HG02852 (cell line): ENCODE measurements at regions not wholly inside any gene's neighbourhood (a gene's known extent, or its start where the extent isn't known, plus 50 kb on each side); places are given as distances from the start of the nearest gene placed in this dataset.

ENCODE experiments used
- ATAC-seq: cut with Tn5 transposase; IDR thresholded peaks from one replicate; pipeline ENCODE4 v1.9.1; 2021; ENCODE audit warnings: mild to moderate bottlenecking, moderate library complexity; ENCODE audit not compliant: unreplicated experiment

GRCh38 chr6:146886587-146887446 lies 288.0 kb downstream of the ADGB start:
- no peak for ATAC-seq

GRCh38 chr6:146887447-146888077 lies 288.8 kb downstream of the ADGB start:
- no peak for ATAC-seq

GRCh38 chr6:146889303-146889702 lies 290.5 kb downstream of the ADGB start:
- no peak for ATAC-seq

GRCh38 chr6:146890172-146890571 lies 291.4 kb downstream of the ADGB start:
- no peak for ATAC-seq

GRCh38 chr6:146890644-146891434 lies 292.1 kb downstream of the ADGB start:
- ATAC-seq: no peak

GRCh38 chr6:146891615-146892265 lies 293.0 kb downstream of the ADGB start:
- no peak for ATAC-seq

GRCh38 chr6:146892283-146892612 lies 293.5 kb downstream of the ADGB start:
- no peak for ATAC-seq

GRCh38 chr6:146892613-146893401 lies 294.0 kb downstream of the ADGB start:
- no peak for ATAC-seq

GRCh38 chr6:146893690-146894089 lies 294.9 kb downstream of the ADGB start:
- no peak for ATAC-seq

GRCh38 chr6:146894624-146895023 lies 295.9 kb downstream of the ADGB start:
- no peak for ATAC-seq

GRCh38 chr6:146895101-146895771 lies 296.5 kb downstream of the ADGB start:
- ATAC-seq: no peak

- no peak for ATAC-seq
These were observed 296.9 kb downstream of the ADGB start for GRCh38 chr6:146895772-146896061.

- ATAC-seq: no peak
These were observed 297.5 kb downstream of the ADGB start for GRCh38 chr6:146896062-146896813.

GRCh38 chr6:146896960-146897701 lies 298.4 kb downstream of the ADGB start:
- no peak for ATAC-seq

GRCh38 chr6:146898069-146898887 lies 299.5 kb downstream of the ADGB start:
- no peak for ATAC-seq

GRCh38 chr6:146898888-146899227 lies 300.1 kb downstream of the ADGB start:
- ATAC-seq: no peak

- no peak for ATAC-seq
These were observed 302.0 kb upstream of the STXBP5 start for GRCh38 chr6:146901940-146902816.
